ENCODE measurements at regions not wholly inside any gene's neighbourhood (a gene's known extent, or its start where the extent isn't known, plus 50 kb on each side); places are given as distances from the start of the nearest gene placed in this dataset.

GRCh38 chr5:33167541-33167940 lies 273.2 kb upstream of the TARS1 start:
- Histone ChIP-seq H2AFZ (ENCODE audit: insufficient read depth, low read length, poor library complexity) (no peak overlapping the region), H4K12ac (ENCODE audit: low read depth, low read length) (no peak overlapping the region), H2BK120ac (ENCODE audit: insufficient read depth, low read length, poor library complexity) (no peak overlapping the region), H3K4me2 (ENCODE audit: low read length) (no peak overlapping the region), H3K4me3 (ENCODE audit: low read depth, low read length) (no peak overlapping the region), H3K27me3 (ENCODE audit: insufficient read depth, low read length) (no peaks in the 10 kb centered on the region), H3K9me3 (ENCODE audit: insufficient read depth, low read depth, low read length) (no peaks in the 10 kb centered on the region), H3K18ac (ENCODE audit: low read length) (no peak overlapping the region), H3K79me2 (ENCODE audit: control insufficient read depth, insufficient read depth, low read length, poor library complexity) (no peaks in the 10 kb centered on the region), H3K14ac (ENCODE audit: low read length) (no peak overlapping the region), H3K4me1 (ENCODE audit: control insufficient read depth in 1 of 2, insufficient read depth in 2 of 2, low read length in 2 of 2) (no peaks in the 10 kb centered on the region), H2BK5ac (ENCODE audit: low read depth, low read length, poor library complexity) (no peak overlapping the region), H3K36me3 (ENCODE audit: control insufficient read depth in 1 of 2, insufficient read depth in 2 of 2, low read length in 2 of 2) (no peaks in the 10 kb centered on the region), H4K8ac (ENCODE audit: low read depth, low read length) (no peak overlapping the region), H2AK5ac (ENCODE audit: low read length) (no peak overlapping the region), H3K4ac (ENCODE audit: low read depth, low read length) (no peak overlapping the region), H2BK12ac (ENCODE audit: low read length) (no peak overlapping the region), H3K9ac (ENCODE audit: low read length) (no peak overlapping the region), H4K91ac (ENCODE audit: low read depth, low read length) (no peak overlapping the region), H3K79me1 (ENCODE audit: low read length) (no peaks in the 10 kb centered on the region), H3K27ac (ENCODE audit: low read depth, low read length) (no peak overlapping the region), H3K23ac (ENCODE audit: low read length) (no peak overlapping the region)
- no CpG with 5 or more reads among the region's 1 CpG for WGBS (ENCODE audit: extremely low coverage, insufficient coverage, insufficient read length)
- DNase-seq = no peak

- no peaks in the 10 kb centered on the region for H3K27me3 ChIP-seq (ENCODE audit: insufficient read depth, low read length)
- no peak overlapping the region for H3K14ac ChIP-seq (ENCODE audit: low read length)
- no peak overlapping the region for H3K27ac ChIP-seq (ENCODE audit: low read depth, low read length)
- no peaks in the 10 kb centered on the region for H3K36me3 ChIP-seq (ENCODE audit: control insufficient read depth in 1 of 2, insufficient read depth in 2 of 2, low read length in 2 of 2)
- H3K18ac ChIP-seq (ENCODE audit: low read length) = no peak overlapping the region
- no peak overlapping the region for H4K8ac ChIP-seq (ENCODE audit: low read depth, low read length)
- no peak overlapping the region for H2BK12ac ChIP-seq (ENCODE audit: low read length)
- no peaks in the 10 kb centered on the region for H3K9me3 ChIP-seq (ENCODE audit: insufficient read depth, low read depth, low read length)
- no CpG with 5 or more reads among the region's 1 CpG for WGBS (ENCODE audit: extremely low coverage, insufficient coverage, insufficient read length)
- no peaks in the 10 kb centered on the region for H3K79me1 ChIP-seq (ENCODE audit: low read length)
- no peak overlapping the region for H3K23ac ChIP-seq (ENCODE audit: low read length)
- no peak for DNase-seq
- no peaks in the 10 kb centered on the region for H3K4me1 ChIP-seq (ENCODE audit: control insufficient read depth in 1 of 2, insufficient read depth in 2 of 2, low read length in 2 of 2)
- no peak overlapping the region for H3K4ac ChIP-seq (ENCODE audit: low read depth, low read length)
- no peak overlapping the region for H2AFZ ChIP-seq (ENCODE audit: insufficient read depth, low read length, poor library complexity)
- no peak overlapping the region for H2BK5ac ChIP-seq (ENCODE audit: low read depth, low read length, poor library complexity)
- no peak overlapping the region for H3K4me3 ChIP-seq (ENCODE audit: low read depth, low read length)
- H3K4me2 ChIP-seq (ENCODE audit: low read length) = no peak overlapping the region
- no peaks in the 10 kb centered on the region for H3K79me2 ChIP-seq (ENCODE audit: control insufficient read depth, insufficient read depth, low read length, poor library complexity)
- H4K91ac ChIP-seq (ENCODE audit: low read depth, low read length) = no peak overlapping the region
- H2AK5ac ChIP-seq (ENCODE audit: low read length) = no peak overlapping the region
- H4K12ac ChIP-seq (ENCODE audit: low read depth, low read length) = no peak overlapping the region
- H2BK120ac ChIP-seq (ENCODE audit: insufficient read depth, low read length, poor library complexity) = no peak overlapping the region
- H3K9ac ChIP-seq (ENCODE audit: low read length) = no peak overlapping the region
Observed at GRCh38 chr5:33170411-33170810, 270.4 kb upstream of the TARS1 start.

GRCh38 chr5:33174383-33174782 lies 266.4 kb upstream of the TARS1 start:
- Histone ChIP-seq H3K27me3 (ENCODE audit: insufficient read depth, low read length) (no peaks in the 10 kb centered on the region), H3K14ac (ENCODE audit: low read length) (no peak overlapping the region), H3K79me1 (ENCODE audit: low read length) (no peaks in the 10 kb centered on the region), H3K4me3 (ENCODE audit: low read depth, low read length) (no peak overlapping the region), H3K9me3 (ENCODE audit: insufficient read depth, low read depth, low read length) (no peaks in the 10 kb centered on the region), H3K27ac (ENCODE audit: low read depth, low read length) (no peak overlapping the region), H2AK5ac (ENCODE audit: low read length) (no peak overlapping the region), H3K9ac (ENCODE audit: low read length) (no peak overlapping the region), H2BK12ac (ENCODE audit: low read length) (no peak overlapping the region), H3K4me2 (ENCODE audit: low read length) (no peak overlapping the region), H3K18ac (ENCODE audit: low read length) (no peak overlapping the region), H3K4ac (ENCODE audit: low read depth, low read length) (no peak overlapping the region), H2BK5ac (ENCODE audit: low read depth, low read length, poor library complexity) (no peak overlapping the region), H3K4me1 (ENCODE audit: control insufficient read depth in 1 of 2, insufficient read depth in 2 of 2, low read length in 2 of 2) (no peaks in the 10 kb centered on the region), H2BK120ac (ENCODE audit: insufficient read depth, low read length, poor library complexity) (no peak overlapping the region), H3K36me3 (ENCODE audit: control insufficient read depth in 1 of 2, insufficient read depth in 2 of 2, low read length in 2 of 2) (no peaks in the 10 kb centered on the region), H2AFZ (ENCODE audit: insufficient read depth, low read length, poor library complexity) (no peak overlapping the region), H3K23ac (ENCODE audit: low read length) (no peak overlapping the region), H4K8ac (ENCODE audit: low read depth, low read length) (no peak overlapping the region), H4K91ac (ENCODE audit: low read depth, low read length) (no peak overlapping the region), H4K12ac (ENCODE audit: low read depth, low read length) (no peak overlapping the region), H3K79me2 (ENCODE audit: control insufficient read depth, insufficient read depth, low read length, poor library complexity) (no peaks in the 10 kb centered on the region)
- no CpG with 5 or more reads among the region's 5 CpGs for WGBS (ENCODE audit: extremely low coverage, insufficient coverage, insufficient read length)
- DNase-seq = no peak

GRCh38 chr5:33179301-33179700 lies 261.5 kb upstream of the TARS1 start:
- no peak overlapping the region for H3K4me2 ChIP-seq (ENCODE audit: low read length)
- no peaks in the 10 kb centered on the region for H3K79me1 ChIP-seq (ENCODE audit: low read length)
- H3K4ac ChIP-seq (ENCODE audit: low read depth, low read length) = no peak overlapping the region
- H3K36me3 ChIP-seq (ENCODE audit: control insufficient read depth in 1 of 2, insufficient read depth in 2 of 2, low read length in 2 of 2) = no peaks in the 10 kb centered on the region
- H4K8ac ChIP-seq (ENCODE audit: low read depth, low read length) = no peak overlapping the region
- no peak overlapping the region for H3K9ac ChIP-seq (ENCODE audit: low read length)
- no peaks in the 10 kb centered on the region for H3K27me3 ChIP-seq (ENCODE audit: insufficient read depth, low read length)
- H2AFZ ChIP-seq (ENCODE audit: insufficient read depth, low read length, poor library complexity) = no peak overlapping the region
- no peak overlapping the region for H3K4me3 ChIP-seq (ENCODE audit: low read depth, low read length)
- peak in 1 of 2 donors; percentile 47 for DNase-seq
- H4K91ac ChIP-seq (ENCODE audit: low read depth, low read length) = no peak overlapping the region
- H3K18ac ChIP-seq (ENCODE audit: low read length) = no peak overlapping the region
- no peak overlapping the region for H3K27ac ChIP-seq (ENCODE audit: low read depth, low read length)
- no peaks in the 10 kb centered on the region for H3K79me2 ChIP-seq (ENCODE audit: control insufficient read depth, insufficient read depth, low read length, poor library complexity)
- H2BK12ac ChIP-seq (ENCODE audit: low read length) = no peak overlapping the region
- no peak overlapping the region for H4K12ac ChIP-seq (ENCODE audit: low read depth, low read length)
- WGBS (ENCODE audit: extremely low coverage, insufficient coverage, insufficient read length) = no CpG with 5 or more reads among the region's 2 CpGs
- no peak overlapping the region for H2AK5ac ChIP-seq (ENCODE audit: low read length)
- no peaks in the 10 kb centered on the region for H3K4me1 ChIP-seq (ENCODE audit: control insufficient read depth in 1 of 2, insufficient read depth in 2 of 2, low read length in 2 of 2)
- H3K9me3 ChIP-seq (ENCODE audit: insufficient read depth, low read depth, low read length) = no peaks in the 10 kb centered on the region
- H2BK5ac ChIP-seq (ENCODE audit: low read depth, low read length, poor library complexity) = no peak overlapping the region
- H2BK120ac ChIP-seq (ENCODE audit: insufficient read depth, low read length, poor library complexity) = no peak overlapping the region
- H3K14ac ChIP-seq (ENCODE audit: low read length) = no peak overlapping the region
- no peak overlapping the region for H3K23ac ChIP-seq (ENCODE audit: low read length)
